ENCODE measurements at regions not wholly inside any gene's neighbourhood (a gene's known extent, or its start where the extent isn't known, plus 50 kb on each side); places are given as distances from the start of the nearest gene placed in this dataset.
"Not testable (repeated sequence)": the region's sequence is repeated elsewhere in the genome, so short reads cannot be mapped to it uniquely, and the experiment has no call there.

DNA sequence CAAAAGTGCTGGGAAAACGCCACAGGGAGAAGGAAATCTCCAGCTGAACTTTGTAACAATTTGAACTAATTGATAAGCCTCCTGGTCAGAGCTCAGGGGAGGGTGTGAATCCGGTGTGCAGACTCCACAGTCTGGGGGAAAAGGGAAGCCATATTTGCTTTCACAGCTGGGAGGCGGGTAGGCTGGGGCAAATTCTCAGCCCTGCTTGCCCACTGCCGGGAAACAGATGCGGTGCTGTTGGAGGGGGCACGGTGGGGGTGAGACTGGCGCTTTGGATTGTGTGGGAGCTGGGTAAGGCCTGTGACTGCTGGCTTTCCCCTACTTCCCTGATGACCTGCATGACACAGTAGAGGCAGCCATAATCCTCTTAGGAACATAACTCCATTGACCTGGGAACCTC lies 134.8 kb downstream of the ADCYAP1 start:
- Histone ChIP-seq H3K4me3 (no peak overlapping the region), H3K36me3 (no peaks in the 10 kb centered on the region), H3K9me3 (no peaks in the 10 kb centered on the region), H3K27ac (no peak overlapping the region), H3K4me1 (no peaks in the 10 kb centered on the region), H3K27me3 (no peaks in the 10 kb centered on the region)
- TF ChIP-seq, protein P1, sequence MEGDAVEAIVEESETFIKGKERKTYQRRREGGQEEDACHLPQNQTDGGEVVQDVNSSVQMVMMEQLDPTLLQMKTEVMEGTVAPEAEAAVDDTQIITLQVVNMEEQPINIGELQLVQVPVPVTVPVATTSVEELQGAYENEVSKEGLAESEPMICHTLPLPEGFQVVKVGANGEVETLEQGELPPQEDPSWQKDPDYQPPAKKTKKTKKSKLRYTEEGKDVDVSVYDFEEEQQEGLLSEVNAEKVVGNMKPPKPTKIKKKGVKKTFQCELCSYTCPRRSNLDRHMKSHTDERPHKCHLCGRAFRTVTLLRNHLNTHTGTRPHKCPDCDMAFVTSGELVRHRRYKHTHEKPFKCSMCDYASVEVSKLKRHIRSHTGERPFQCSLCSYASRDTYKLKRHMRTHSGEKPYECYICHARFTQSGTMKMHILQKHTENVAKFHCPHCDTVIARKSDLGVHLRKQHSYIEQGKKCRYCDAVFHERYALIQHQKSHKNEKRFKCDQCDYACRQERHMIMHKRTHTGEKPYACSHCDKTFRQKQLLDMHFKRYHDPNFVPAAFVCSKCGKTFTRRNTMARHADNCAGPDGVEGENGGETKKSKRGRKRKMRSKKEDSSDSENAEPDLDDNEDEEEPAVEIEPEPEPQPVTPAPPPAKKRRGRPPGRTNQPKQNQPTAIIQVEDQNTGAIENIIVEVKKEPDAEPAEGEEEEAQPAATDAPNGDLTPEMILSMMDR (IDR thresholded peaks at IDR 0.05) = no peak
- TF ChIP-seq POLR2A (IDR thresholded peaks at IDR 0.05) = no peak
- intact Hi-C loops (cut with DNase I) = no loop called here
- no peak for DNase-seq
- no peak for ATAC-seq
- 78% methylated on average over 5 of the region's 7 CpGs for WGBS (ENCODE audit: insufficient coverage, low coverage, low lambda C conversion rate, missing lambda C conversion rate)

DNA sequence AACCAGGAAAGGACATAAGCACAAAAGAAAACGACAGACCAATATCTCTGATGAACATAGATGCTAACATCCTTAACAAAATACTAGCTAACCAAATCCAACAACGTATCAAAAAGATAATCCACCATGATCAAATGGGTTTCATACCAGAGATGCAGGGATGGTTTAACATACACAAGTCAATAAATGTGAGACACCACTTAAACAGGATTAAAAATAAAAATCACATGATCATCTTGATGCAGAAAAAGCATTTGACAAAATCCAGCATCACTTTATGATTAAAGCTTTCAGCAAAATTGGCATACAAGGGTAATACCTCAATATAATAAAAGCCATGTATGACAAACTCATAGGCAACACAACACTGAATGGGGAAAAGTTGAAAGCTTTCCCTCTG lies 138.4 kb downstream of the ADCYAP1 start:
- DNase-seq; H3K27me3 ChIP-seq; H3K27ac ChIP-seq; intact Hi-C loops (cut with DNase I); ATAC-seq; H3K4me1 ChIP-seq; H3K36me3 ChIP-seq; H3K4me3 ChIP-seq; H3K9me3 ChIP-seq: not testable (repeated sequence)
- 40% methylated on average over 2 of the region's 2 CpGs for WGBS (ENCODE audit: insufficient coverage, low coverage, low lambda C conversion rate, missing lambda C conversion rate)

DNA sequence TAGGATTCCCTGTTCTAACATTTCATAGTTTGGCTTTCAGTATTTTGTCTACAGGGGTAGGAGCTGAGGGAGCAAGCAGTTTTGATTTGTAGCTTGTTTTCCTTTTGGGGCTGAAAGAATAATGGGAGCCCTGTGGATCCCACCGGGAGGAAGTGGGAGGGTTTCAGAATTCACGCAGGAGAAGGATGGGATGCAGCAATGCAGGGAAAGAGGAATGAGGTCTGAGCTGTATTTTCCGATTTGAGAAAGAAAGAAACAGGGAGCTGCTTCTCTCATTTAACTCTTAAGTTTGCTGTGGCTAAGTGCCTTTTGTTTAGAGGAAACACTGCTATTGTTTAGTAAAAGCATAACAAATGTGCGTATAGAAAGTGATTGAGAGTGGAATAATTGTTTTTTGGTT lies 141.0 kb downstream of the ADCYAP1 start:
- DNase-seq = no peak
- ATAC-seq = no peak
- no peaks in the 10 kb centered on the region for H3K27me3 ChIP-seq
- no peaks in the 10 kb centered on the region for H3K36me3 ChIP-seq
- no peaks in the 10 kb centered on the region for H3K4me1 ChIP-seq
- H3K27ac ChIP-seq = no peak overlapping the region
- 27% methylated on average over 4 of the region's 4 CpGs for WGBS (ENCODE audit: insufficient coverage, low coverage, low lambda C conversion rate, missing lambda C conversion rate)
- H3K4me3 ChIP-seq = no peak overlapping the region
- intact Hi-C loops (cut with DNase I) = no loop called here
- H3K9me3 ChIP-seq = no peaks in the 10 kb centered on the region
- TF ChIP-seq POLR2A (IDR thresholded peaks at IDR 0.05) = no peak
- TF ChIP-seq, protein P1 (IDR thresholded peaks at IDR 0.05) = no peak

DNA sequence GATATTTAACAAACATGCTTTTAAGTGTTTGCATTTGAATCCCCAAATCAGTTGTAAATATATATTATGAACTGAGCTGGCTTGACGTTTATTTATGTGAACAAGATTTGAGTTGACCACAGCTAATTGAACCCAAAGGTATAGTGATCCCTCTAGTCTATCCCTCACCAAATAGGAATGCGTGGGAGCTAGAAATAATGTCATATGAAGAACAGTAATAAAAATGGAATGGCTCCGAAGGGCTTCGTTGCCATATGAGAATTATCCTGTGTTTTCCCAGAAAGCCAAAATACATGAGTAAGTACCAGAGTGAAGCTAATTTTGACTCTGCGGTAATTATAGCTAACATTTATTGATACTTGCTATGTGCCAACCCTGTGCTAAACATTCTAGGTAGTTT lies 142.7 kb downstream of the ADCYAP1 start:
- WGBS (ENCODE audit: insufficient coverage, low coverage, low lambda C conversion rate, missing lambda C conversion rate) = 57% methylated on average over 5 of the region's 5 CpGs
- H3K9me3 ChIP-seq = no peaks in the 10 kb centered on the region
- no peaks in the 10 kb centered on the region for H3K27me3 ChIP-seq
- H3K27ac ChIP-seq = no peak overlapping the region
- no peak overlapping the region for H3K4me3 ChIP-seq
- TF ChIP-seq, protein P1 (IDR thresholded peaks at IDR 0.05) = no peak
- TF ChIP-seq POLR2A (IDR thresholded peaks at IDR 0.05) = no peak
- DNase-seq (no peak), ATAC-seq (no peak)
- H3K36me3 ChIP-seq = no peaks in the 10 kb centered on the region
- H3K4me1 ChIP-seq = no peaks in the 10 kb centered on the region
- intact Hi-C loops (cut with DNase I) = no loop called here

DNA sequence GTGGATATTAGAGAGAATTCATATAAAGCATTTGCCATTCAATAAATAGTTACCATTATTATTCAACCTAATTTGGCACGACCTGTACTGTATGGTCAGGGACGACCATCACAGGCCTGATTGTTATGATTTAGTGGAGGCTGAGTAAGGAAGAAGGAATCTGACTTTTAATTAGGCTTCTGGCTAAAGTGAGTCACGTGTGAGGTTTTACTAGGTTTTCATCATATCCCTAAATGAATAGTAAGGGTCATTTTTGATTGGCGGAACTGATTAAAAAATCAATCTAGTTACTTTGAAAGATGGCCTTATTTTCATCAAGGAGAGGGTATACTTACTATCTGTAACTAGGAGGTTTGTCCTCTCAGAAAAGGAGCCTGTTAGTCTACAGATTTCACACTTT lies 143.4 kb downstream of the ADCYAP1 start:
- TF ChIP-seq, protein P1 (IDR thresholded peaks at IDR 0.05) = no peak
- no peak for TF ChIP-seq POLR2A (IDR thresholded peaks at IDR 0.05)
- H3K27me3 ChIP-seq = no peaks in the 10 kb centered on the region
- ATAC-seq (no peak), DNase-seq (no peak)
- intact Hi-C loops (cut with DNase I) = no loop called here
- WGBS (ENCODE audit: insufficient coverage, low coverage, low lambda C conversion rate, missing lambda C conversion rate) = 48% methylated on average over 4 of the region's 4 CpGs
- no peak overlapping the region for H3K27ac ChIP-seq
- no peaks in the 10 kb centered on the region for H3K9me3 ChIP-seq
- no peaks in the 10 kb centered on the region for H3K36me3 ChIP-seq
- H3K4me3 ChIP-seq = no peak overlapping the region
- no peaks in the 10 kb centered on the region for H3K4me1 ChIP-seq

Data from right lobe of liver (tissue), 6 donors.